Ecto neural progenitor cell (in vitro differentiated cells): ENCODE measurements at regions not wholly inside any gene's neighbourhood (a gene's known extent, or its start where the extent isn't known, plus 50 kb on each side); places are given as distances from the start of the nearest gene placed in this dataset.
A peak's percentile ranks its signal among the peaks of the same experiment; 100 is the strongest.

Experiments used
- DNase-seq: peaks from one replicate; pipeline ENCODE4 v3.0.0-alpha.2; 2018; ENCODE audit warnings: low spot score

- DNase-seq = no peak
These were observed 203.5 kb downstream of the CBLN1 start for GRCh38 chr16:49078104-49078503.

GRCh38 chr16:49075709-49076108 is 205.9 kb downstream of the CBLN1 start:
- no peak for DNase-seq

- DNase-seq = no peak
These were observed 213.4 kb downstream of the CBLN1 start for GRCh38 chr16:49068224-49068623.

- DNase-seq = no peak
These were observed 213.9 kb downstream of the CBLN1 start for GRCh38 chr16:49067776-49068175.

GRCh38 chr16:49061137-49061714 is 220.4 kb downstream of the CBLN1 start:
- no peak for DNase-seq

- DNase-seq = no peak
These were observed 220.9 kb downstream of the CBLN1 start for GRCh38 chr16:49060728-49061127.

GRCh38 chr16:49058382-49058781 is 223.3 kb downstream of the CBLN1 start:
- DNase-seq = no peak

- no peak for DNase-seq
These were observed 223.7 kb downstream of the CBLN1 start for GRCh38 chr16:49057936-49058335.

- DNase-seq = no peak
These were observed 224.2 kb downstream of the CBLN1 start for GRCh38 chr16:49057391-49057790.

- no peak for DNase-seq
These were observed 225.1 kb downstream of the CBLN1 start for GRCh38 chr16:49056546-49056945.

GRCh38 chr16:49055824-49056545 is 225.7 kb downstream of the CBLN1 start:
- DNase-seq = no peak

GRCh38 chr16:49055291-49055690 is 226.3 kb downstream of the CBLN1 start:
- DNase-seq = no peak

- DNase-seq = no peak
These were observed 227.0 kb downstream of the CBLN1 start for GRCh38 chr16:49054606-49055005.

GRCh38 chr16:49052846-49053245 is 228.8 kb downstream of the CBLN1 start:
- no peak for DNase-seq

GRCh38 chr16:49051576-49051975 is 230.1 kb downstream of the CBLN1 start:
- no peak for DNase-seq

GRCh38 chr16:49050607-49051006 is 231.0 kb downstream of the CBLN1 start:
- DNase-seq = no peak

GRCh38 chr16:49049644-49050043 is 232.0 kb downstream of the CBLN1 start:
- no peak for DNase-seq

- DNase-seq = no peak
These were observed 232.4 kb downstream of the CBLN1 start for GRCh38 chr16:49049191-49049590.

GRCh38 chr16:49048557-49048956 is 233.1 kb downstream of the CBLN1 start:
- DNase-seq = no peak

- peak; percentile 18 for DNase-seq
These were observed 245.5 kb downstream of the CBLN1 start for GRCh38 chr16:49036126-49036525.

GRCh38 chr16:49027420-49027819 is 254.2 kb downstream of the CBLN1 start:
- peak; percentile 12 for DNase-seq

- no peak for DNase-seq
These were observed 255.0 kb downstream of the CBLN1 start for GRCh38 chr16:49026566-49027181.

- no peak for DNase-seq
These were observed 256.7 kb downstream of the CBLN1 start for GRCh38 chr16:49024896-49025295.

- no peak for DNase-seq
These were observed 257.6 kb downstream of the CBLN1 start for GRCh38 chr16:49024016-49024415.
